A549 (cell line): ENCODE measurements at regions not wholly inside any gene's neighbourhood (a gene's known extent, or its start where the extent isn't known, plus 50 kb on each side); places are given as distances from the start of the nearest gene placed in this dataset.

Experiments
- ATAC-seq, 2 experiments: fragments of 200-7000 bp in 1 of 2; fragments of >200 bp in 1 of 2; cut with Nextera tagmentation in 1 of 2; cut with Tn5 transposase in 1 of 2; 3 replicates each; pipeline versions ENCODE4 v1.8.0 to v1.9.1; 2018 to 2020; ENCODE audit warnings: mild to moderate bottlenecking in 1 of 2, moderate library complexity in 1 of 2
- CTCF ChIA-PET: fragments of 300-600 bp; sonication (Branson Sonifier 250); formaldehyde crosslinking; extraction: SDS; loops from one replicate; lab custom pipeline; 2021; ENCODE audit warnings: antibody characterized with exemption, inconsistent platforms; lab: Yijun Ruan, JAX
- POLR2A ChIA-PET: fragments of 350-600 bp; formaldehyde crosslinking; extraction: SDS; loops from one replicate; lab custom pipeline; 2021; ENCODE audit warnings: antibody characterized with exemption, inconsistent platforms; lab: Yijun Ruan, JAX
- DNase-seq, 2 experiments: peaks; one replicate each; pipeline versions ENCODE4 v3.0.0 to v3.0.0-alpha.2; 2011 to 2016; ENCODE audit warnings: low read depth in 1 of 2, low spot score in 1 of 2
- FAIRE-seq: peaks from 2 replicates; lab custom pipeline; 2011; peaks lifted over from hg19 to GRCh38; lab: Jason Lieb, UNC
- H3K27ac ChIP-seq, 2 experiments: fragments of >200 bp; sonication (Bioruptor Twin); formaldehyde crosslinking; 3 replicates each; pipeline ENCODE4 v1.5.1; 2016 to 2017
- H3K4me1 ChIP-seq: fragments of >200 bp; sonication (Bioruptor Twin); formaldehyde crosslinking; 3 replicates; pipeline ENCODE4 v1.6.1; 2016
- H3K4me2 ChIP-seq: fragments of >200 bp; sonication (Bioruptor Twin); formaldehyde crosslinking; 3 replicates; pipeline ENCODE4 v1.6.1; 2016
- H3K4me3 ChIP-seq: fragments of >200 bp; sonication (Bioruptor Twin); formaldehyde crosslinking; 3 replicates; pipeline ENCODE4 v1.5.1; 2016
- H3K9me3 ChIP-seq: fragments of >200 bp; sonication (Bioruptor Twin); formaldehyde crosslinking; 3 replicates; pipeline ENCODE4 v1.6.1; 2016
- BHLHE40 ChIP-seq: IDR thresholded peaks from 2 replicates; pipeline ENCODE4 v1.6.1; 2012; ENCODE audit warnings: low read depth, low read length, inconsistent platforms
- CBX8 ChIP-seq: fragments of 200-600 bp; sonication (generic); IDR thresholded peaks from 2 replicates; pipeline ENCODE4 v1.6.1; 2016
- EP300 ChIP-seq, 2 experiments: fragments of >200 bp; sonication (Bioruptor Twin); formaldehyde crosslinking; IDR thresholded peaks; 2 replicates in 1 of 2; 3 replicates in 1 of 2; pipeline ENCODE4 v1.6.1; 2016 to 2017
- FOSL2 ChIP-seq, 2 experiments: fragments of 450-650 bp in 1 of 2; fragments of >200 bp in 1 of 2; sonication (Bioruptor Twin) in 1 of 2; formaldehyde crosslinking; IDR thresholded peaks; 2 replicates each; pipeline versions ENCODE4 v1.5.0 to v1.6.1; 2016 to 2020; ENCODE audit warnings: mild to moderate bottlenecking in 1 of 2, moderate library complexity in 1 of 2
- HOXA7 ChIP-seq: fragments of 250-450 bp; sonication (Bioruptor Pico); IDR thresholded peaks from 2 replicates; pipeline ENCODE4 v1.5.0; 2020; ENCODE audit warnings: mild to moderate bottlenecking, moderate library complexity
- HOXB13 ChIP-seq: fragments of 250-450 bp; sonication (Bioruptor Pico); IDR thresholded peaks from 2 replicates; pipeline ENCODE4 v1.5.0; 2020; ENCODE audit warnings: low read depth, mild to moderate bottlenecking, moderate library complexity
- JUNB ChIP-seq: fragments of >200 bp; sonication (Bioruptor Twin); formaldehyde crosslinking; IDR thresholded peaks from 2 replicates; pipeline ENCODE4 v1.6.1; 2016
- KDM5A ChIP-seq: fragments of 200-600 bp; sonication (generic); IDR thresholded peaks from 2 replicates; pipeline ENCODE4 v1.6.1; 2016; ENCODE audit warnings: antibody characterized with exemption, mild to moderate bottlenecking
- MAFK ChIP-seq: fragments of 450-650 bp; IDR thresholded peaks from 2 replicates; pipeline ENCODE4 v1.6.1; 2014; ENCODE audit not compliant: partially characterized antibody
- NFE2L2 ChIP-seq: fragments of 150-350 bp; conservative IDR thresholded peaks from 2 replicates; pipeline ENCODE4 v1.6.1; 2014; ENCODE audit warnings: low read length
- NPAS2 ChIP-seq: fragments of 250-450 bp; sonication (Bioruptor Pico); IDR thresholded peaks from 2 replicates; pipeline ENCODE4 v1.8.0; 2022; ENCODE audit warnings: mild to moderate bottlenecking, moderate library complexity, borderline replicate concordance
- PHF8 ChIP-seq: fragments of 200-600 bp; sonication (generic); IDR thresholded peaks from 2 replicates; pipeline ENCODE4 v1.6.1; 2016; ENCODE audit warnings: low read depth, mild to moderate bottlenecking, antibody characterized with exemption, moderate library complexity, borderline replicate concordance
- POLR2A ChIP-seq: IDR thresholded peaks from 2 replicates; pipeline ENCODE4 v1.6.1; 2012; ENCODE audit warnings: mild to moderate bottlenecking, low read length
- POLR2AphosphoS2 ChIP-seq: conservative IDR thresholded peaks from 2 replicates; pipeline ENCODE4 v1.6.1; 2012; ENCODE audit warnings: low read length, improper control_type of control experiment, inconsistent platforms
- RAD21 ChIP-seq, 2 experiments: fragments of >200 bp in 1 of 2; sonication (Bioruptor Twin) in 1 of 2; formaldehyde crosslinking in 1 of 2; IDR thresholded peaks in 1 of 2; conservative IDR thresholded peaks in 1 of 2; 2 replicates in 1 of 2; 3 replicates in 1 of 2; pipeline ENCODE4 v1.6.1; 2012 to 2018; ENCODE audit warnings: inconsistent platforms in 1 of 2
- RARB ChIP-seq: fragments of 250-450 bp; sonication (Bioruptor Pico); IDR thresholded peaks from 2 replicates; pipeline ENCODE4 v1.8.0; 2021; ENCODE audit warnings: mild to moderate bottlenecking, moderate library complexity
- SMC3 ChIP-seq: fragments of >200 bp; sonication (Bioruptor Twin); formaldehyde crosslinking; IDR thresholded peaks from 3 replicates; pipeline ENCODE4 v1.6.1; 2018; ENCODE audit warnings: inconsistent platforms
- TFCP2L1 ChIP-seq: fragments of 250-450 bp; sonication (Bioruptor Pico); IDR thresholded peaks from 2 replicates; pipeline ENCODE4 v1.5.0; 2021; ENCODE audit warnings: mild to moderate bottlenecking
- TP53 ChIP-seq: fragments of 250-450 bp; sonication (Bioruptor Pico); IDR thresholded peaks from 2 replicates; pipeline ENCODE4 v1.5.0; 2021; ENCODE audit warnings: mild to moderate bottlenecking, moderate library complexity
- ZC3H11A ChIP-seq: fragments of 450-650 bp; IDR thresholded peaks from 2 replicates; pipeline ENCODE4 v1.6.1; 2014; ENCODE audit warnings: antibody characterized with exemption, mild to moderate bottlenecking
- ZFP36 ChIP-seq: fragments of 450-650 bp; IDR thresholded peaks from 2 replicates; pipeline ENCODE4 v1.6.1; 2014; ENCODE audit warnings: borderline replicate concordance; ENCODE audit not compliant: partially characterized antibody
- WGBS: methylation state at CpG from one replicate; pipeline ENCODE4 v1.1.6; 2017; ENCODE audit errors: missing lambda C conversion rate; 5-methylcytosine and 5-hydroxymethylcytosine counted together
- TF ChIP-seq, protein P1 (sequence below): fragments of >200 bp; sonication (Bioruptor Twin); formaldehyde crosslinking; IDR thresholded peaks from 3 replicates; pipeline ENCODE4 v1.6.1; 2016
- TF ChIP-seq, protein P2 (sequence below): fragments of 200-600 bp; sonication (generic); IDR thresholded peaks from 2 replicates; pipeline ENCODE4 v1.6.1; 2016; ENCODE audit warnings: antibody characterized with exemption, mild to moderate bottlenecking, moderate library complexity
- TF ChIP-seq, protein P3 (sequence below): IDR thresholded peaks from 2 replicates; pipeline ENCODE4 v1.6.1; 2012

DNA sequence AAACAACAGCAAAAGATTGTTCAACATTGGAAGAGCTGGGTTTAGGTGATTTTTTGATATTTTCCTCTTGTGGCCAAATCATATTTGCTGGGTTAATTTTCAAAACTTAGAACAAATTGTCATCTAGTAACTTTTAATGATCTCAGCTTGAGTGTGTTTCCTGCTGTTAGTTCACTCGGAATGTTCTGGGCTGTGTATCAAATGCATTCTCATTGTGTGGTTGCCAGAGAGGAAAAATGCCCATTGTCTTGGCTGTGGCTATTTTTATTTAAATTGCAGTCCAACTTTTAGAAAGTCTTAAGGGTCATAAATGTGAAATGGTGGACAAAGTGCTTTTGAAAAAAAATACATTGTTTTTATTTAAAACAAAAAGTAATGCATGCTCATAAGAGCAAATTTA lies 542.0 kb downstream of the TNS3 start (continued):
- TF ChIP-seq, protein P1, sequence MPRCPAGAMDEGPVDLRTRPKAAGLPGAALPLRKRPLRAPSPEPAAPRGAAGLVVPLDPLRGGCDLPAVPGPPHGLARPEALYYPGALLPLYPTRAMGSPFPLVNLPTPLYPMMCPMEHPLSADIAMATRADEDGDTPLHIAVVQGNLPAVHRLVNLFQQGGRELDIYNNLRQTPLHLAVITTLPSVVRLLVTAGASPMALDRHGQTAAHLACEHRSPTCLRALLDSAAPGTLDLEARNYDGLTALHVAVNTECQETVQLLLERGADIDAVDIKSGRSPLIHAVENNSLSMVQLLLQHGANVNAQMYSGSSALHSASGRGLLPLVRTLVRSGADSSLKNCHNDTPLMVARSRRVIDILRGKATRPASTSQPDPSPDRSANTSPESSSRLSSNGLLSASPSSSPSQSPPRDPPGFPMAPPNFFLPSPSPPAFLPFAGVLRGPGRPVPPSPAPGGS: no peak
- TF ChIP-seq SMC3 (no peak), POLR2A (no peak), FOSL2 (IDR thresholded peaks at IDR 0.05) (no peak), FOSL2 (CRISPR knock-in tag; IDR thresholded peaks at IDR 0.05) (no peak)
- TF ChIP-seq, protein P2, sequence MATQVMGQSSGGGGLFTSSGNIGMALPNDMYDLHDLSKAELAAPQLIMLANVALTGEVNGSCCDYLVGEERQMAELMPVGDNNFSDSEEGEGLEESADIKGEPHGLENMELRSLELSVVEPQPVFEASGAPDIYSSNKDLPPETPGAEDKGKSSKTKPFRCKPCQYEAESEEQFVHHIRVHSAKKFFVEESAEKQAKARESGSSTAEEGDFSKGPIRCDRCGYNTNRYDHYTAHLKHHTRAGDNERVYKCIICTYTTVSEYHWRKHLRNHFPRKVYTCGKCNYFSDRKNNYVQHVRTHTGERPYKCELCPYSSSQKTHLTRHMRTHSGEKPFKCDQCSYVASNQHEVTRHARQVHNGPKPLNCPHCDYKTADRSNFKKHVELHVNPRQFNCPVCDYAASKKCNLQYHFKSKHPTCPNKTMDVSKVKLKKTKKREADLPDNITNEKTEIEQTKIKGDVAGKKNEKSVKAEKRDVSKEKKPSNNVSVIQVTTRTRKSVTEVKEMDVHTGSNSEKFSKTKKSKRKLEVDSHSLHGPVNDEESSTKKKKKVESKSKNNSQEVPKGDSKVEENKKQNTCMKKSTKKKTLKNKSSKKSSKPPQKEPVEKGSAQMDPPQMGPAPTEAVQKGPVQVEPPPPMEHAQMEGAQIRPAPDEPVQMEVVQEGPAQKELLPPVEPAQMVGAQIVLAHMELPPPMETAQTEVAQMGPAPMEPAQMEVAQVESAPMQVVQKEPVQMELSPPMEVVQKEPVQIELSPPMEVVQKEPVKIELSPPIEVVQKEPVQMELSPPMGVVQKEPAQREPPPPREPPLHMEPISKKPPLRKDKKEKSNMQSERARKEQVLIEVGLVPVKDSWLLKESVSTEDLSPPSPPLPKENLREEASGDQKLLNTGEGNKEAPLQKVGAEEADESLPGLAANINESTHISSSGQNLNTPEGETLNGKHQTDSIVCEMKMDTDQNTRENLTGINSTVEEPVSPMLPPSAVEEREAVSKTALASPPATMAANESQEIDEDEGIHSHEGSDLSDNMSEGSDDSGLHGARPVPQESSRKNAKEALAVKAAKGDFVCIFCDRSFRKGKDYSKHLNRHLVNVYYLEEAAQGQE: no peak
- TF ChIP-seq, all 56 proteins: peak for 0

DNA sequence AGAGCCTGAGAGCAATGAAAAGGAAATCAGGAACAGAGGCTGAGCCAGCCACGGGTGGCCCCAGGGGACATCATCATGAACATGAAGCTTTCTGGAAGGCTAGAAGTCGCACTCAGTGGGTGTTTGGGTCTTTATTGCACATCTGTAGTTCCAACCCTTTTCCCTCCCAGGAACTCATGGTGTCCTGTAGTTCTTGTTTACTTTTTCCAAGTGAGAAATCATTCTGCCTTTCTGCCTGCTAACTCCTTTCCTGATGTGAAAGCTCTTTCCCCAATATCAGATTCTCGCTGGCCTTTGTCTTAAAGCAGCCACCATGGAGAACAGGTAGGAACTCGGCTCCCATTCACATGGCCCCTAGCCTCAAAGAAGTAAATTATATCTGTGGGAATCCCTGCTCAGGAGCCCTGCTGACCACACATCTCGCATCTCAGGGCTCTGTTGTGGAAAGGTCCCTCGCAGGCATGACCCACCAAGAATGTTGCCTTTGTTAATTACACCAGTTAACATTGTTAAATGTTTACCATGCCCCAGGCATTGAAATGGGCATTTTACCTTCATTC lies 542.7 kb downstream of the TNS3 start:
- 38% methylated on average over 6 of the region's 6 CpGs for WGBS
- H3K4me1 ChIP-seq: no peaks in the 10 kb centered on the region
- FAIRE-seq (no peak), ATAC-seq (no peak), DNase-seq (no peak)
- H3K27ac ChIP-seq: no peak overlapping the region
- CTCF ChIA-PET: interaction anchor here (1.2 kb wide), 1 partner anchor 49 kb away, joined by 3 read pairs; no protein-coding TSS in a partner anchor
- H3K4me3 ChIP-seq: no peak overlapping the region
- H3K4me2 ChIP-seq: no peak overlapping the region
- POLR2A ChIA-PET: no interaction called here
- TF ChIP-seq MAFK (no peak), RAD21 (conservative IDR thresholded peaks at IDR 0.05 in 1 of 2, IDR thresholded peaks at IDR 0.05 in 1 of 2) (no peak), RARB (CRISPR knock-in tag) (no peak), TFCP2L1 (CRISPR knock-in tag) (no peak), EP300 (IDR thresholded peaks at IDR 0.05) (no peak), NPAS2 (CRISPR knock-in tag) (no peak)
- no peaks in the 10 kb centered on the region for H3K9me3 ChIP-seq

DNA sequence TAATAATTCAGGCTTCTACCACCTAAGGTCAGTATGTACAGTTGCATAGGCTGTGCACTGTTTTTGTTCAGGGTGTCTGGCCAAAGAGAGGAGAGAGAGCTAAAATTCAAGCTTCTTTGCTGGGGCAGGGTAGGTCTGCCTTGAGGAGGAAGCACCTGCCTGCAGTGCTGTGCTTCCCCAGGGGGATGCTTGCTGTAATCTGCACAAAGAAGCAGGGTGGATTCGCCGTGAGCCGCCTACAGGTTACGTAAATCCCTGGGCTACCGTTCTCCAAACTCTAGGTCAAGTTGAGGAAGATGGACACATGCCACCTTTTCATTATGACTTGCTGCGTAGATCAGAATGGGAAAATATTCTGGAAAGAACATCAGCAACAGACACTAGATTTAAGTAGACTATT lies 543.3 kb downstream of the TNS3 start:
- no peak for DNase-seq
- TF ChIP-seq BHLHE40 (no peak), SMC3 (no peak), TP53 (CRISPR knock-in tag) (no peak), ZFP36 (no peak), JUNB (no peak), EP300 (IDR thresholded peaks at IDR 0.05) (no peak), HOXA7 (CRISPR knock-in tag) (no peak), POLR2AphosphoS2 (no peak), PHF8 (no peak), HOXB13 (CRISPR knock-in tag) (no peak), NFE2L2 (no peak), RAD21 (conservative IDR thresholded peaks at IDR 0.05 in 1 of 2, IDR thresholded peaks at IDR 0.05 in 1 of 2) (no peak), KDM5A (no peak), CBX8 (no peak), ZC3H11A (no peak)
- TF ChIP-seq, protein P3, sequence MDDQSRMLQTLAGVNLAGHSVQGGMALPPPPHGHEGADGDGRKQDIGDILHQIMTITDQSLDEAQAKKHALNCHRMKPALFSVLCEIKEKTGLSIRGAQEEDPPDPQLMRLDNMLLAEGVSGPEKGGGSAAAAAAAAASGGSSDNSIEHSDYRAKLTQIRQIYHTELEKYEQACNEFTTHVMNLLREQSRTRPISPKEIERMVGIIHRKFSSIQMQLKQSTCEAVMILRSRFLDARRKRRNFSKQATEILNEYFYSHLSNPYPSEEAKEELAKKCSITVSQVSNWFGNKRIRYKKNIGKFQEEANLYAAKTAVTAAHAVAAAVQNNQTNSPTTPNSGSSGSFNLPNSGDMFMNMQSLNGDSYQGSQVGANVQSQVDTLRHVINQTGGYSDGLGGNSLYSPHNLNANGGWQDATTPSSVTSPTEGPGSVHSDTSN: no peak
- TF ChIP-seq, protein P2: no peak
- Histone ChIP-seq H3K4me3 (no peak overlapping the region), H3K4me1 (no peaks in the 10 kb centered on the region), H3K9me3 (no peaks in the 10 kb centered on the region), H3K4me2 (no peak overlapping the region), H3K27ac (no peak overlapping the region)
- FAIRE-seq: no peak
- POLR2A ChIA-PET: no interaction called here
- ATAC-seq: no peak
- CTCF ChIA-PET: interaction anchor here (1.2 kb wide), 1 partner anchor 50 kb away, joined by 3 read pairs; no protein-coding TSS in a partner anchor
- 71% methylated on average over 6 of the region's 6 CpGs for WGBS
